ENCODE measurements at regions not wholly inside any gene's neighbourhood (a gene's known extent, or its start where the extent isn't known, plus 50 kb on each side); places are given as distances from the start of the nearest gene placed in this dataset.

DNA sequence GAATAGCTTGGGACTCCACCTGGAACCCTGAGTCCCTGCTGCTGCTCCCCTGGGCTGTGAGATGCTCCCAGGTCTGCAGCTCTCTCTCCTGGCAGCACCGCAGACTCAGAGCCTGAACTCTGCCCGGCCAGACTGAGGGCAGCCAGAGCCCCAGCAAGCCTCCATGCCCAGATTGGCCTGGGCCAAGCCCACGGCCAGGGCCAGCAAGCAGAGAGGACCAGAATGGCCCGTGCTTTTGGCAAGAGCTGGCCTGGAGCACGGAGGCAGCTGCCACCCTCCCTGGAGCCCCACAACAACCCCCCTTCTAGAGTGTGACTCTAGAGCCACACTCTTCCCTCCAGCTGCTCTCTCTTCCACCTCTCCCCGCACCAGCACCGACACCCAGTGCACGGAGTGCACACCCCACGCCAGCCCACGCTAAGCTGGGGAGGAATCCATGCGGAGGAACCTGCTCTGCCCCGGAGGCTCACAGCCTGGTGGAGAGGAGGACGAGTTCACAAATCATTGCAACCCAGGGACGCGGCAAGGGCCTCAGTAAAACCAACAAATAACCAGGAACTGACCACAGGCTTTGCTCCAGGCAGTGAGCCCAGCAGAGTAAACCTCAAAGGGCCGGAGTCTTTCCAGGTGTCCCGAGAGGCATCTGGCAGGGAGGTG is 110.3 kb downstream of the HMX1 start (continued):
- no peak for TF ChIP-seq RAD21 (IDR thresholded peaks at IDR 0.05 in 1 of 2, conservative IDR thresholded peaks at IDR 0.05 in 1 of 2; ENCODE audit: low read depth in 2 of 2, low read length in 2 of 2)
- TF ChIP-seq TBP (IDR thresholded peaks at IDR 0.05; ENCODE audit: low read depth, low read length) = no peak
- no peak for TF ChIP-seq HDAC6 (IDR thresholded peaks at IDR 0.05; ENCODE audit: low read depth, low read length)
- TF ChIP-seq SUZ12 (IDR thresholded peaks at IDR 0.05; ENCODE audit: low read length) = no peak

All from H1 (cell line).